Erythroblast (primary cell): ENCODE measurements at regions not wholly inside any gene's neighbourhood (a gene's known extent, or its start where the extent isn't known, plus 50 kb on each side); places are given as distances from the start of the nearest gene placed in this dataset.
A peak's percentile ranks its signal among the peaks of the same experiment; 100 is the strongest.
"Not testable (repeated sequence)": the region's sequence is repeated elsewhere in the genome, so short reads cannot be mapped to it uniquely, and the experiment has no call there.

Source experiments
- DNase-seq, 2 experiments: peaks; one replicate each; lab custom pipeline; 2025; lab: John Stamatoyannopoulos, UW
- GATA1 ChIP-seq: IDR thresholded peaks from 2 replicates; pipeline ENCODE4 v1.6.1; 2011; ENCODE audit warnings: low read depth, mild to moderate bottlenecking, control low read depth, low read length, moderate library complexity
- POLR2A ChIP-seq: IDR thresholded peaks from 2 replicates; pipeline ENCODE4 v1.6.1; 2011; ENCODE audit warnings: mild to moderate bottlenecking, low read length

GRCh38 chr15:75792236-75792635 is 51.0 kb upstream of the UBE2Q2 start:
- DNase-seq, result not testable (repeated sequence)

GRCh38 chr15:75791337-75791713 is 51.9 kb upstream of the UBE2Q2 start:
- no peak for DNase-seq

GRCh38 chr15:75790631-75791336 is 52.5 kb upstream of the UBE2Q2 start:
- no peak for TF ChIP-seq POLR2A
- no peak for TF ChIP-seq GATA1
- DNase-seq, result no peak

More at GRCh38 chr15:75791337-75791713, 51.9 kb upstream of the UBE2Q2 start:
- TF ChIP-seq GATA1, result no peak
- no peak for TF ChIP-seq POLR2A

GRCh38 chr15:75786575-75786947 is 56.7 kb upstream of the UBE2Q2 start:
- no peak for DNase-seq
- no peak for TF ChIP-seq POLR2A
- TF ChIP-seq GATA1, result no peak

- TF ChIP-seq GATA1 (no peak), POLR2A (no peak)
- peak; percentile 58 to 60 for DNase-seq
These were observed 57.3 kb upstream of the UBE2Q2 start for GRCh38 chr15:75785771-75786574.

- not testable (repeated sequence) for DNase-seq
These were observed 58.5 kb upstream of the UBE2Q2 start for GRCh38 chr15:75784511-75785480.

GRCh38 chr15:75783566-75783965 is 59.7 kb upstream of the UBE2Q2 start:
- DNase-seq, result not testable (repeated sequence)

- DNase-seq, result no peak
- no peak for TF ChIP-seq GATA1
- TF ChIP-seq POLR2A, result no peak
These were observed 60.3 kb upstream of the UBE2Q2 start for GRCh38 chr15:75782926-75783325.

- not testable (repeated sequence) for DNase-seq
These were observed 62.3 kb upstream of the UBE2Q2 start for GRCh38 chr15:75780995-75781394.

GRCh38 chr15:75779504-75779903 is 63.7 kb upstream of the UBE2Q2 start:
- TF ChIP-seq GATA1 (no peak), POLR2A (no peak)
- DNase-seq, result no peak

- not testable (repeated sequence) for DNase-seq
These were observed 64.4 kb upstream of the CSPG4 start for GRCh38 chr15:75776871-75777610.

- no peak for DNase-seq
- TF ChIP-seq POLR2A (no peak), GATA1 (no peak)
These were observed 63.4 kb upstream of the CSPG4 start for GRCh38 chr15:75776065-75776423.

- TF ChIP-seq GATA1, result no peak
- TF ChIP-seq POLR2A, result no peak
These were observed 62.8 kb upstream of the CSPG4 start for GRCh38 chr15:75775296-75776064.

GRCh38 chr15:75773974-75774373 is 61.3 kb upstream of the CSPG4 start:
- DNase-seq, result not testable (repeated sequence)

More at GRCh38 chr15:75775296-75776064, 62.8 kb upstream of the CSPG4 start:
- DNase-seq, result no peak

GRCh38 chr15:75771054-75771453 is 58.4 kb upstream of the CSPG4 start:
- not testable (repeated sequence) for DNase-seq
